ENCODE measurements at regions not wholly inside any gene's neighbourhood (a gene's known extent, or its start where the extent isn't known, plus 50 kb on each side); places are given as distances from the start of the nearest gene placed in this dataset.

DNA sequence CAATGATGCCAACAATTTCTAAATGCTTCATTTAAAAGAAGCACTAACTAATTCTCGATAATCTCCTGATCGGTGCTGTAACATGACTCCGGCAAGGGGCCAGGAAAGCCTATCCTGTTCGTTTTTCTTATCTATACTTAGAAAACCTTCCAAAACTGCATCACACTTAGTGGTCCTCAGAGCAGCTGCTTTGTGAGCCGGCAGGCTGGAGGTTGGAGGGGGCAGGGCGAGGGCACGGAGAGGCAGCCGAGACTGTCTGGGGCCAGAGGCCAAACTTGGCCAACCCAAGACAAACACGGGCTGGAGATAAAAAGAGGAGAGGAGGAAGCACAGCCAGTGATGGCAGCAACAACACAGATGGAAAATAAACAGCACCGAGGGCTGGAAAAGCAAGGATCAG is 455.7 kb downstream of the BCOR start:
- H3K27ac Mint-ChIP-seq (ENCODE audit: unreplicated experiment): no peak overlapping the region
- no peak overlapping the region for H3K4me3 ChIP-seq (ENCODE audit: low read depth, low read length)
- H3K4me1 ChIP-seq: no peaks in the 10 kb centered on the region
- CTCF ChIA-PET: no interaction called here
- no peak overlapping the region for H3K4me3 Mint-ChIP-seq (ENCODE audit: unreplicated experiment)
- no peaks in the 10 kb centered on the region for H3K9me3 Mint-ChIP-seq (ENCODE audit: unreplicated experiment)
- intact Hi-C loops (cut with micrococcal nuclease; ENCODE audit: unreplicated experiment): no loop called here
- peak in 1 of 2 experiments; percentile 5 for DNase-seq
- H3K4me1 Mint-ChIP-seq (ENCODE audit: low read depth, unreplicated experiment): no peaks in the 10 kb centered on the region
- H3K27me3 Mint-ChIP-seq (ENCODE audit: insufficient read depth, unreplicated experiment): no peaks in the 10 kb centered on the region
- H3K36me3 Mint-ChIP-seq (ENCODE audit: insufficient read depth, unreplicated experiment): no peaks in the 10 kb centered on the region
- POLR2A ChIA-PET: no interaction called here
- no peaks in the 10 kb centered on the region for H3K27me3 ChIP-seq (replicated peaks; ENCODE audit: control insufficient read depth, insufficient read depth, low read length)
- no peak for TF ChIP-seq CTCF (IDR thresholded peaks at IDR 0.05; ENCODE audit: insufficient read depth in 1 of 2, low read depth in 1 of 2, low read length in 1 of 2, severe bottlenecking in 1 of 2, unreplicated experiment in 1 of 2)
- no peaks in the 10 kb centered on the region for H3K36me3 ChIP-seq (ENCODE audit: control insufficient read depth, insufficient read depth, low read length)
- no peaks in the 10 kb centered on the region for H3K9me3 ChIP-seq
- no TSS peak for BruUV-seq (replicated peaks)

DNA sequence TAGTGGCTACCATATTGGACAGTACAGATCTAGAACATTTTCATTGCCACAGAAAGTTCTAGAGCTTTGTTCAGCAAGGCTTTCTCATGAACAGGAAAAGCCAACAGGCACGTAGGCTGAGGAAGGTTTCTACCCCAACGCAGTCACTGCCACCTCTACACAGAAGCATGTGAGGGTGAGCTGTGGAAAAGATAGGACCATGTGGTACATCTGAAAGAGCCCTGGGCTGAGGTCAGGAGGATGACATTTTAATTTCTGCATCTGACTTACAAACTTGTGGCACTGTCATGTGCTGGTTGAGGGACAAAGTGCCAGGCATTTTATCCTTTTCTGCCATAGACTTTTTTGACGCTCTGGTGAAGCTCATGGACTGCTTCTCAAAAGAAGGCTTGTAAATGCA is 454.2 kb downstream of the BCOR start:
- Histone ChIP-seq H3K27me3 (replicated peaks; ENCODE audit: control insufficient read depth, insufficient read depth, low read length) (no peaks in the 10 kb centered on the region), H3K9me3 (no peaks in the 10 kb centered on the region), H3K36me3 (ENCODE audit: control insufficient read depth, insufficient read depth, low read length) (no peaks in the 10 kb centered on the region), H3K4me1 (no peaks in the 10 kb centered on the region), H3K4me3 (ENCODE audit: low read depth, low read length) (no peak overlapping the region)
- Mint-ChIP-seq H3K36me3 (ENCODE audit: insufficient read depth, unreplicated experiment) (no peaks in the 10 kb centered on the region), H3K4me1 (ENCODE audit: low read depth, unreplicated experiment) (no peaks in the 10 kb centered on the region), H3K27ac (ENCODE audit: unreplicated experiment) (no peak overlapping the region), H3K4me3 (ENCODE audit: unreplicated experiment) (no peak overlapping the region), H3K27me3 (ENCODE audit: insufficient read depth, unreplicated experiment) (no peaks in the 10 kb centered on the region), H3K9me3 (ENCODE audit: unreplicated experiment) (no peaks in the 10 kb centered on the region)
- POLR2A ChIA-PET: no interaction called here
- BruUV-seq (replicated peaks): no TSS peak
- CTCF ChIA-PET: no interaction called here
- TF ChIP-seq CTCF (IDR thresholded peaks at IDR 0.05; ENCODE audit: insufficient read depth in 1 of 2, low read depth in 1 of 2, low read length in 1 of 2, severe bottlenecking in 1 of 2, unreplicated experiment in 1 of 2): no peak
- intact Hi-C loops (cut with micrococcal nuclease; ENCODE audit: unreplicated experiment): no loop called here
- no peak for DNase-seq

- Histone ChIP-seq H3K36me3 (ENCODE audit: control insufficient read depth, insufficient read depth, low read length) (no peaks in the 10 kb centered on the region), H3K4me1 (no peaks in the 10 kb centered on the region), H3K4me3 (ENCODE audit: low read depth, low read length) (no peak overlapping the region), H3K27me3 (replicated peaks; ENCODE audit: control insufficient read depth, insufficient read depth, low read length) (no peaks in the 10 kb centered on the region), H3K9me3 (no peaks in the 10 kb centered on the region)
- Mint-ChIP-seq H3K36me3 (ENCODE audit: insufficient read depth, unreplicated experiment) (no peaks in the 10 kb centered on the region), H3K27me3 (ENCODE audit: insufficient read depth, unreplicated experiment) (no peaks in the 10 kb centered on the region), H3K4me3 (ENCODE audit: unreplicated experiment) (no peak overlapping the region), H3K4me1 (ENCODE audit: low read depth, unreplicated experiment) (no peaks in the 10 kb centered on the region), H3K9me3 (ENCODE audit: unreplicated experiment) (no peaks in the 10 kb centered on the region), H3K27ac (ENCODE audit: unreplicated experiment) (no peak overlapping the region)
- no peak for TF ChIP-seq CTCF (IDR thresholded peaks at IDR 0.05; ENCODE audit: insufficient read depth in 1 of 2, low read depth in 1 of 2, low read length in 1 of 2, severe bottlenecking in 1 of 2, unreplicated experiment in 1 of 2)
- no TSS peak for BruUV-seq (replicated peaks)
- intact Hi-C loops (cut with micrococcal nuclease; ENCODE audit: unreplicated experiment): no loop called here
- CTCF ChIA-PET: no interaction called here
- no peak for DNase-seq
- POLR2A ChIA-PET: no interaction called here
These were observed 452.4 kb downstream of the BCOR start for GRCh38 chrX:39645178-39645895.

All from Caco-2 (cell line).